T-helper 1 cell treated with Interleukin-12 subunit alpha and Interleukin-12 subunit beta and Interleukin-4 antibody, amounts not matched to agents 30 μg/mL and 1 μg/mL, for 36 hours (primary cell): ENCODE measurements at regions not wholly inside any gene's neighbourhood (a gene's known extent, or its start where the extent isn't known, plus 50 kb on each side); places are given as distances from the start of the nearest gene placed in this dataset.
"Not testable (repeated sequence)": the region's sequence is repeated elsewhere in the genome, so short reads cannot be mapped to it uniquely, and the experiment has no call there.

Source experiments
- H3K27ac Mint-ChIP-seq: one replicate; pipeline ENCODE4 v1.8.0; 2021; ENCODE audit warnings: mild to moderate bottlenecking, mixed read lengths
- H3K27me3 Mint-ChIP-seq: one replicate; pipeline ENCODE4 v1.8.0; 2021; ENCODE audit warnings: low read depth, mixed read lengths
- H3K36me3 Mint-ChIP-seq: one replicate; pipeline ENCODE4 v1.8.0; 2021; ENCODE audit warnings: low read depth, mixed read lengths
- H3K4me1 Mint-ChIP-seq: one replicate; pipeline ENCODE4 v1.8.0; 2021; ENCODE audit warnings: low read depth, mixed read lengths
- H3K4me3 Mint-ChIP-seq: one replicate; pipeline ENCODE4 v1.8.0; 2021; ENCODE audit warnings: mild to moderate bottlenecking, moderate library complexity, mixed read lengths
- H3K9me3 Mint-ChIP-seq: one replicate; pipeline ENCODE4 v1.8.0; 2021; ENCODE audit warnings: mixed read lengths

DNA sequence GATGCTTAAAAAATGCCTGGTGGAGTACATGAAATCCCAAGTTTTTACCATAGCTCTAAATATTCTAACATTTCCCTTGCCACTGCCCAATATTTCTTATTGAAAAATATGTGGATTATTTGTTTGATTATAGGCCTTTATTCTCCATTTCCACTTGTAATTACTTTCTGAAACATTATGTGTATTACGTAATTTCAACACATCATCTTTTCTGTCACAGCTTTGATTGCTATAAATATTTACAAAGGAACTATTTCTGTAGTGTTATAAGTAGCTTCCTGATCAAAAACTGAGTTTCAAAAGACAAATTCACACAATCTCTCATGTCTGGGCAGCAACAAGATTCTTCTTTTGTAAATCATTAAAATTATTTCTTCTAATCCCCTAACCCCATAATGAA, 859.6 kb upstream of the CRIM1 start:
- H3K4me3 Mint-ChIP-seq: no peak overlapping the region
- no peak overlapping the region for H3K27ac Mint-ChIP-seq
- no peaks in the 10 kb centered on the region for H3K36me3 Mint-ChIP-seq
- no peaks in the 10 kb centered on the region for H3K4me1 Mint-ChIP-seq
- H3K9me3 Mint-ChIP-seq: peaks cover under 1% of the 10 kb centered on the region
- H3K27me3 Mint-ChIP-seq: no peaks in the 10 kb centered on the region

- Mint-ChIP-seq H3K27me3 (no peaks in the 10 kb centered on the region), H3K9me3 (no peaks in the 10 kb centered on the region), H3K27ac (no peak overlapping the region), H3K36me3 (no peaks in the 10 kb centered on the region), H3K4me1 (no peaks in the 10 kb centered on the region), H3K4me3 (no peak overlapping the region)
Observed at GRCh38 chr2:35495182-35495581, 860.4 kb upstream of the CRIM1 start.

DNA sequence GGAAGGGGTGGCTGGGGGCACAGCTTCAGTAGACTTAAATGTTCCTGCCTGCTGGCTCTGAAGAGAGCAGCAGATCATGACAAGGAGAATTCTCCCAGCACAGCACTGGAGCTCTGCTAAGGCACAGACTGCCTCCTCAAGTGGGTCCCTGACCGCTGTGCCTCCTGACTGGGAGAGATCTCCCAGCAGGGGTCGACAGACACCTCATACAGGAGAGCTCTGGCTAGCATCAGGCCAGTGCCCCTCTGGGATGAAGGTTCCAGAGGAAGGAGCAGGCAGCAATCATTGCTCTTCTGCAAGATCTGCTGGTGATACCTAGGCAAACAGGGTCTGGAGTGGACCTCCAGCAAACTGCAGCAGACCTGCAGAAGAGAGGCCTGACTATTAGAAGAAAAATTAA, 877.5 kb upstream of the CRIM1 start:
- H3K9me3 Mint-ChIP-seq: peaks cover 12% of the 10 kb centered on the region
- not testable (repeated sequence) for H3K27ac Mint-ChIP-seq, H3K4me1 Mint-ChIP-seq, H3K4me3 Mint-ChIP-seq, H3K36me3 Mint-ChIP-seq, H3K27me3 Mint-ChIP-seq

GRCh38 chr2:35468245-35468644, 887.3 kb upstream of the CRIM1 start:
- Mint-ChIP-seq H3K4me3 (no peak overlapping the region), H3K36me3 (no peaks in the 10 kb centered on the region), H3K27ac (no peak overlapping the region), H3K27me3 (no peaks in the 10 kb centered on the region), H3K9me3 (no peaks in the 10 kb centered on the region), H3K4me1 (no peaks in the 10 kb centered on the region)

- H3K4me1 Mint-ChIP-seq: no peaks in the 10 kb centered on the region
- no peak overlapping the region for H3K27ac Mint-ChIP-seq
- no peaks in the 10 kb centered on the region for H3K36me3 Mint-ChIP-seq
- no peaks in the 10 kb centered on the region for H3K27me3 Mint-ChIP-seq
- H3K9me3 Mint-ChIP-seq: no peaks in the 10 kb centered on the region
- H3K4me3 Mint-ChIP-seq: no peak overlapping the region
Observed at GRCh38 chr2:35463805-35464596, 891.6 kb upstream of the CRIM1 start.

- Mint-ChIP-seq H3K4me3 (no peak overlapping the region), H3K4me1 (no peaks in the 10 kb centered on the region), H3K36me3 (no peaks in the 10 kb centered on the region), H3K27me3 (no peaks in the 10 kb centered on the region), H3K27ac (no peak overlapping the region), H3K9me3 (no peaks in the 10 kb centered on the region)
Observed at GRCh38 chr2:35462226-35462998, 893.2 kb upstream of the CRIM1 start.

- no peak overlapping the region for H3K4me3 Mint-ChIP-seq
- no peak overlapping the region for H3K27ac Mint-ChIP-seq
- H3K36me3 Mint-ChIP-seq: no peaks in the 10 kb centered on the region
- no peaks in the 10 kb centered on the region for H3K4me1 Mint-ChIP-seq
- H3K27me3 Mint-ChIP-seq: no peaks in the 10 kb centered on the region
- H3K9me3 Mint-ChIP-seq: no peaks in the 10 kb centered on the region
Observed at GRCh38 chr2:35461406-35461805, 894.2 kb upstream of the CRIM1 start.

DNA sequence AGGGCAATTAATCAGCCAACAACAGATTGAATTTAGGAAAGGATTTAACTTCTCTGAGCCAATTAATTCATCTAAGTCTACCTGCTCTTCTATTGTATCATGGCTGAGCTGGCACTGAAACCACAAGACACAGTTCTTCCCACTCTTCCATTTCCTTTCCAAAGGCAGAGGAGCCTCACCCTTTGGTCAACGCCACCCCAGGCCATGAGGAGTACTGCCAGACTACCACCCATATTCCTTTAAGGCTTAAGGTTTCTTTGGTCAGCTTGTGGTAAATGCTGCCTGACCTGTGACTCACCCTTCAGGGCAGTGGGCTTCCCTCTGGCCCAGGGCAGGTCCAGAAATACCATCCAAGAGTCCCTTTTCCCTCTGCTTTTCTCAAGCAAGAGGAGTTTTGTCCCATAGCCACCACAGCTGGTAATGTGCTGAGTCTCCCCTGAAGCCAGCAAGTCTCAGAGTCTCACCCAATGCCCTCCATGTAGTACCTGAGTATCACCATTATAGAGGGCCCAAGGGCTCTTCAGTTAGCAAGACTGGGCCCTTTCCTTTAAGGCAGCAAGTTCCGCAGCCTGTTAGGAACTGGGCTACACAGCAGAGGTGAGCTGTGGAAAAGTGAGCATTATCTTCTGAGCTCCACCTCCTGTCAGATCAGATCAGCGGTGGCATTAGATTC, 900.5 kb upstream of the CRIM1 start:
- no peaks in the 10 kb centered on the region for H3K9me3 Mint-ChIP-seq
- no peak overlapping the region for H3K27ac Mint-ChIP-seq
- H3K36me3 Mint-ChIP-seq: no peaks in the 10 kb centered on the region
- H3K27me3 Mint-ChIP-seq: no peaks in the 10 kb centered on the region
- no peak overlapping the region for H3K4me3 Mint-ChIP-seq
- no peaks in the 10 kb centered on the region for H3K4me1 Mint-ChIP-seq

GRCh38 chr2:35447821-35448220, 907.8 kb upstream of the CRIM1 start:
- Mint-ChIP-seq H3K27ac (no peak overlapping the region), H3K36me3 (no peaks in the 10 kb centered on the region), H3K4me3 (no peak overlapping the region), H3K9me3 (no peaks in the 10 kb centered on the region), H3K4me1 (no peaks in the 10 kb centered on the region), H3K27me3 (no peaks in the 10 kb centered on the region)

GRCh38 chr2:35447215-35447614, 908.4 kb upstream of the CRIM1 start:
- no peaks in the 10 kb centered on the region for H3K9me3 Mint-ChIP-seq
- H3K4me1 Mint-ChIP-seq: no peaks in the 10 kb centered on the region
- H3K27ac Mint-ChIP-seq: no peak overlapping the region
- H3K27me3 Mint-ChIP-seq: no peaks in the 10 kb centered on the region
- H3K4me3 Mint-ChIP-seq: no peak overlapping the region
- no peaks in the 10 kb centered on the region for H3K36me3 Mint-ChIP-seq

DNA sequence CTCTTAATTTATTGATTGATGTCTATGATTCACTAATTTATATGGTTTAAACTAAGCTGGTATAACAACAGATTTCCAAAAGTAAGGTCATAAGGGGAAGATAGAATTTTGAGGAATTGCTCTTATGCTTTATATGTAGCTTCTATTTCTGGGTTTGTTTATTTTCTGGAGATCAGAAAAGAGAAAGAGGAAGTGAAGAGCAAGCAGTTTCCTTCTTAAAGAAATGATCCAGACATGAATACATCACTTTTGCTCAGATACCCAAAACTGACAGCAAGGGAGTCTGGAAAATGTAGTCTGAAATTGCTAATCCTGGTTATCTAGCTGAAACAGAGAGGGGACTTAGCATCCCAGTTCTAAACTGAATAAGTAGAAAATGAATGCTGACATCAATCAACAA, 912.5 kb upstream of the CRIM1 start:
- H3K27me3 Mint-ChIP-seq: no peaks in the 10 kb centered on the region
- no peaks in the 10 kb centered on the region for H3K36me3 Mint-ChIP-seq
- H3K27ac Mint-ChIP-seq: no peak overlapping the region
- H3K4me3 Mint-ChIP-seq: no peak overlapping the region
- no peaks in the 10 kb centered on the region for H3K9me3 Mint-ChIP-seq
- H3K4me1 Mint-ChIP-seq: no peaks in the 10 kb centered on the region

DNA sequence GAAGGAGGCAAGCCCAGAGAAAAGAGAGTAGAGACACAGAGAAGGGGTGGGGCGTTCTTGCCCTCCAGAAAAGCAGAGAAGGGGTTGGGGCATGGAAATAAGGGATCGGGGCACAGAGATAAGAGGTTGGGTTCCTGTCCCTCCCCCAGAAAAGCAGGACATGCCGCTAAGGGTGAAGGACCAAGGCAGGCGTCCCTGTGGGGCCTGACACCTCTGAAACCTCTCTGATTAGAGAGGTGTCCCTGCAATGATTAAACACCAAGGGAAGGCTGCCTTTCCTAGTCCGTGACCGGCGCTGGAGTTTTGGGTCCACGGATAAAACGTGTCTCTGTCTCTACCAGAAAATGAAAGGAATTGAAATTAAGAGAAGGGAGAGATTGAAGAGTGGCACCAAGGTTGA, 914.0 kb upstream of the CRIM1 start:
- H3K27ac Mint-ChIP-seq, H3K4me1 Mint-ChIP-seq, H3K9me3 Mint-ChIP-seq, H3K4me3 Mint-ChIP-seq, H3K36me3 Mint-ChIP-seq, H3K27me3 Mint-ChIP-seq: not testable (repeated sequence)

DNA sequence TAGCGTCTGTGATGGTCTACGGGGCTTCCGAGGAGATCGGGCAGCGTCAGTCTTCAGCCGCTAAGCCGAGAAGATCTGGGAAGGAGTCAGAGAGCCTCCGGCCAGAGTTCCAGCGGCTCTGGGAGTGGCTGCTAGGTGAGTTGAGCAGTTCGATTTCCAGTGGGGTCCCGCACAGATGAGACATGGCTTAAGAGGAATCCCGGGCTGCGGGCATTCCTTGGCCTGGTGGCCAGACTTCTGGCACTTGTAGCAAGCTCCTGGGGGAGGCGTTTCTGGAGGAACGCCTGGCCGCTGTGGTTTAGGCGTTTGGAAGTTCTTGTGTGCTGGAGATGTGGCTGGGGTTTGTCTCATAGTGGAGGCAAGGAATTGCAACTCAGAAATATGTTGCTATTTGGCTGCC, 915.3 kb upstream of the CRIM1 start:
- not testable (repeated sequence) for H3K4me3 Mint-ChIP-seq, H3K27ac Mint-ChIP-seq, H3K9me3 Mint-ChIP-seq, H3K27me3 Mint-ChIP-seq, H3K4me1 Mint-ChIP-seq, H3K36me3 Mint-ChIP-seq

DNA sequence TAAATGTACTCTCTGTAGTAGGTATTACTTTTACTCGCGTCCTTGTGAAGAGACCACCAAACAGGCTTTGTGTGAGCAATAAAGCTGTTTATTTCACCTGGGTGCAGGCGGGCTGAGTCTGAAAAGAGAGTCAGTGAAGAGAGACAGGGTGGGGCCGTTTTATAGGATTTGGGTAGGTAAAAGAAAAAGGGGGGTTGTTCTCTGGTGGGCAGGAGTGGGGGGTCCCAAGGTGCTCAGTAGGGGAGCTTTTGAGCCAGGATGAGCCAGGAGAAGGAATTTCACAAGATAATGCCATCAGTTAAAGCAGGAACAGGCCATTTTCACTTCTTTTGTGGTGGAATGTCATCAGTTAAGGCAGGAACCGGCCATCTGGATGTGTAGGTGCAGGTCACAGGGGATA, 918.7 kb upstream of the CRIM1 start:
- not testable (repeated sequence) for H3K9me3 Mint-ChIP-seq, H3K4me1 Mint-ChIP-seq, H3K27ac Mint-ChIP-seq, H3K36me3 Mint-ChIP-seq, H3K27me3 Mint-ChIP-seq, H3K4me3 Mint-ChIP-seq

- Mint-ChIP-seq H3K9me3 (peaks cover 3% of the 10 kb centered on the region), H3K36me3 (no peaks in the 10 kb centered on the region), H3K27me3 (no peaks in the 10 kb centered on the region), H3K4me3 (no peak overlapping the region), H3K27ac (no peak overlapping the region), H3K4me1 (no peaks in the 10 kb centered on the region)
Observed at GRCh38 chr2:35428548-35428947, 927.0 kb upstream of the CRIM1 start.
